Activated naive CD4-positive, alpha-beta T cell treated with anti-CD3 and anti-CD28 coated beads for 36 hours (primary cell): ENCODE measurements at regions not wholly inside any gene's neighbourhood (a gene's known extent, or its start where the extent isn't known, plus 50 kb on each side); places are given as distances from the start of the nearest gene placed in this dataset.
A peak's percentile ranks its signal among the peaks of the same experiment; 100 is the strongest.
"Not testable (repeated sequence)": the region's sequence is repeated elsewhere in the genome, so short reads cannot be mapped to it uniquely, and the experiment has no call there.

Source experiments
- CTCF ChIA-PET: fragments of 350-600 bp; sonication (Branson Sonifier 250); formaldehyde crosslinking; loops from one replicate; lab custom pipeline; 2021; ENCODE audit warnings: antibody characterized with exemption; lab: Charles Lee
- DNase-seq: peaks from one replicate; pipeline ENCODE4 v3.0.0-alpha.2; 2020
- H3K27ac Mint-ChIP-seq: one replicate; pipeline ENCODE4 v1.8.0; 2021; ENCODE audit warnings: mild to moderate bottlenecking, mixed read lengths
- H3K27me3 Mint-ChIP-seq: one replicate; pipeline ENCODE4 v1.8.0; 2021; ENCODE audit warnings: low read depth, mixed read lengths
- H3K36me3 Mint-ChIP-seq: one replicate; pipeline ENCODE4 v1.8.0; 2021; ENCODE audit warnings: low read depth, mixed read lengths
- H3K4me1 Mint-ChIP-seq: one replicate; pipeline ENCODE4 v1.8.0; 2021; ENCODE audit warnings: low read depth, mixed read lengths
- H3K4me3 Mint-ChIP-seq: one replicate; pipeline ENCODE4 v1.8.0; 2021; ENCODE audit warnings: mild to moderate bottlenecking, moderate library complexity, mixed read lengths
- H3K9me3 Mint-ChIP-seq: one replicate; pipeline ENCODE4 v1.8.0; 2021; ENCODE audit warnings: mixed read lengths
- intact Hi-C: fragments of 100-400 bp; cut with micrococcal nuclease; formaldehyde crosslinking; loops from one replicate; pipeline ENCODE4 v1.15.1; 2023

DNA sequence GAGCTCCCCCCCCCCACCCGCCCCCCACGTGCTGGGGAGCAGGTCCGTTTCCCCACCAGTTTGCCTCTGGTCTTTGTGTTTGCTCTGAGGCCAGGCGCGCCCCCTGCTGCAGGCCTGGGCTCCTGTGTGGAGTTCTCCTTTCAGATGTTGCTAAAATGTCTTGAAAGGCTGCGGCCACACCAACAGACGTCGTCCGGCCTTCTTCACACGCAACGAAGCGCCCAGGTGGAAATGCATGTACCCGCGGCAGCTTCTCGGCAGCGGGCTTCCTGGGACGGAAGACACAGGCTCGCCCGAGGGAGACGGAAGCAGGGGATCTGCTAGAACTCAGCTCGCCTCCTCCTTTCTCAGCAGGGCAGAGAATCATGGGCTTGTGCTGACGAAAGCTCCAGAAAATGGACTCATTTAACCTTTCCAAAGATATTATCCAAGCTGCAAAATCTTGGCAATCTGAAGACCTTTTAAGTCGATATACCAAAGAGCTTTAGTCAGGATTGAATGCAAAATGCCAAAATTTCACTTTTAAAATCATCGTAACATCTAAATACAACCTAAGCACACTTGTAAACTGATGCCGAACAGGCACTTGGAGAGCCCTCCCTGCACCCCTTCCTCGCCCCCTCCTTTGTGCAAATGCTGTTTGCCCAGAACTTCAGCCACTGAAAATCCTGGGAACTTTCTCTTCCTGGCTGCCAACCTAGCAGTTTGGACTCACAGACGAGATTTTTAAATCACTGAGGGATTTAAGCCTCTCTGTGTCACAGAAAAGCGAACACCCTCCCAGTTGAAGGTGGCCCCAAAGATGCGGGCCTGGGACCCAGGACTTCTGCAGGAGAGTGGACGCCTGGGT, 125.5 kb upstream of the ZNF516 start:
- Mint-ChIP-seq H3K4me1 (peaks cover 20% of the 10 kb centered on the region), H3K36me3 (no peaks in the 10 kb centered on the region), H3K27me3 (peaks cover 30% of the 10 kb centered on the region), H3K4me3 (peak overlapping the region; percentile 54), H3K27ac (no peak overlapping the region), H3K9me3 (no peaks in the 10 kb centered on the region)
- DNase-seq, result peak; percentile 48
- CTCF ChIA-PET, result interaction anchor here (0.7 to 1.5 kb wide), 5 partner anchors 10 to 222 kb away, joined by 3 to 7 read pairs (median 4); no protein-coding TSS in a partner anchor
- intact Hi-C loops, result loop anchor here (1.0 kb wide), 1 partner anchor 221 kb away; no protein-coding TSS in a partner anchor

DNA sequence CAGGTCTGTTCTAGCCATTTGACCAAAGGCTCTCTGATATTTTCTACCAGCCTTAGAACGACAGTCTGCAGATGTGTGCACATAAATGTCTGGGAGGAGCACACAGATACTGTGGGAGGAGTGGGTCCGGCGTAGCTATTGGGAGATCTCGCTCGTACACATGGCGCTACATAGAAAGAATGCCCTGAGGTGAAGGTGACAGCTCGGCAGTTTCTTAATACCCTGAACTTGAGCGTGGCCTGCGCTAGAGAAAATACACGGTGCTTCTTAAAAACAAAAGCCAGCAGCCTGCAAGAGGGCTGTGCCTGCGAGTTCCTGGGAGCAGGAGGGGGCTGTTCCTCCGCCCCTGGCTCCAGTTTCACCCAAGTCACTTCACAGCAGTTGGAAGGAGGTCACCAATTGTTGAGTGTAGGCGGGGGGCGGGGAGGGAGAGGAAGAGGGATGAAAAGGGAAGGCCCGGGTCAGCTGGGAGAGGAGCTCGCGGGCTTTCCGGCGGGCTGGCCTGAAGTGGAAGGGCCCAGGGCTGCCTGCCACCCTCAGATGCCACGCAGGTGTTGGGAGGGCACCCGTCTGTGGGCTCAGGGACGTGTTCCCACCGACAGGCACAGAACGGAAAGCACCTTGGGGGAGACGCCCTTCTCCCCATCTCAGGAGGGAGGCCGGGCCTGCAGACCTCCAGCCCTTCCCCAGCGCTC, 124.7 kb upstream of the ZNF516 start:
- CTCF ChIA-PET, result interaction anchor here (0.8 to 1.4 kb wide), 2 partner anchors 221 to 254 kb away, joined by 3 to 4 read pairs; no protein-coding TSS in a partner anchor
- no peaks in the 10 kb centered on the region for H3K36me3 Mint-ChIP-seq
- intact Hi-C loops, result loop anchor here (1.0 kb wide), 1 partner anchor 220 kb away; no protein-coding TSS in a partner anchor
- peaks cover 30% of the 10 kb centered on the region for H3K27me3 Mint-ChIP-seq
- no peak overlapping the region for H3K4me3 Mint-ChIP-seq
- H3K4me1 Mint-ChIP-seq, result peaks cover 20% of the 10 kb centered on the region
- H3K9me3 Mint-ChIP-seq, result no peaks in the 10 kb centered on the region
- no peak overlapping the region for H3K27ac Mint-ChIP-seq
- no peak for DNase-seq

GRCh38 chr18:76619261-76619620, 124.2 kb upstream of the ZNF516 start:
- intact Hi-C loops, result no loop called here
- CTCF ChIA-PET, result interaction anchor here (0.8 to 1.4 kb wide), 2 partner anchors 220 to 254 kb away, joined by 3 to 4 read pairs; no protein-coding TSS in a partner anchor
- H3K4me3 Mint-ChIP-seq, result no peak overlapping the region
- DNase-seq, result no peak
- no peaks in the 10 kb centered on the region for H3K36me3 Mint-ChIP-seq
- no peaks in the 10 kb centered on the region for H3K9me3 Mint-ChIP-seq
- no peak overlapping the region for H3K27ac Mint-ChIP-seq
- peaks cover 30% of the 10 kb centered on the region for H3K27me3 Mint-ChIP-seq
- peaks cover 20% of the 10 kb centered on the region for H3K4me1 Mint-ChIP-seq

DNA sequence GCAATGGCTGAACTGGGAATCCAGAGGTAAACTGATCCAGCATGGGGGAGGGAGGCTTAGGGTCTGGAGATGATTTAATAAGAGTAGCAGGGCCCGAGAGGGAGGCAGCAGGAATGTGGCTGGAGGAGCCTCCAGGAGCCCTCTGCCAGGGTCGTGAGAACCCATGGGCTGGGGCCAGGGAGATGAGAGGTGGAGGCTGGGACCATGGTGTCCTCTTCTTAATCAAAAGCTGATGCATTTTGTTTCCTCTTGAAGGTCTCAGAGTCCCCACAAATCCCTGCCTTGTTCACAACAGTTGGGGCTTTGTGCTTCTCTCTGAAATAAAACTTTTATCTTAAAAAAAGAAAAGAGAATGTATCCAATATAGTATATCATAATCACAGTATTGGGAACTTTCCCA, 123.7 kb upstream of the ZNF516 start:
- H3K27me3 Mint-ChIP-seq, result peaks cover 30% of the 10 kb centered on the region
- CTCF ChIA-PET, result interaction anchor here (1.4 kb wide), 1 partner anchor 220 kb away, joined by 4 read pairs; no protein-coding TSS in a partner anchor
- H3K4me3 Mint-ChIP-seq, result no peak overlapping the region
- intact Hi-C loops, result no loop called here
- H3K9me3 Mint-ChIP-seq, result no peaks in the 10 kb centered on the region
- DNase-seq, result no peak
- no peak overlapping the region for H3K27ac Mint-ChIP-seq
- H3K36me3 Mint-ChIP-seq, result no peaks in the 10 kb centered on the region
- H3K4me1 Mint-ChIP-seq, result peaks cover 20% of the 10 kb centered on the region

DNA sequence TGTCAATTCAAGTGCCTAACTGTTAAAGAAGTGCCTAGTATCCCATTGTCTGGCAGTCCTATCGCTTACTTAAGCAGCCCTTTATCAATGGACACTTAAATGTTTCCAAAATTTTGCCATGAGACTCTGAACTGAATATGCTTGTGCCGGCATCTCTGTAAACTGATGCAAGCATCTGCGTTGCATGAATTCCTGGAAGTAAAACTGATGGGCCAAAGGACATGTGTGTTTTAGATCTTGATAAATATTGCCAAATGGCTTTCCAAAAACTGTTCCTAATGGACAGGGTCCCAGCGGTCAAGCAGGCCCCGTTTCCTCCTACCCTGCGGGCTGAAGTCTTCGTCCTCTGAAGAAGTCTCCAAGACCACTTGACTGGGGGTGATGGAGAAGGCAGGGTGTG, 121.3 kb upstream of the ZNF516 start:
- H3K4me3 Mint-ChIP-seq, result no peak overlapping the region
- no peak for DNase-seq
- H3K27ac Mint-ChIP-seq, result no peak overlapping the region
- intact Hi-C loops, result no loop called here
- H3K36me3 Mint-ChIP-seq, result no peaks in the 10 kb centered on the region
- H3K27me3 Mint-ChIP-seq, result peaks cover 23% of the 10 kb centered on the region
- CTCF ChIA-PET, result interaction anchor here (0.6 kb wide), 1 partner anchor 49 kb away, joined by 3 read pairs; no protein-coding TSS in a partner anchor
- no peaks in the 10 kb centered on the region for H3K9me3 Mint-ChIP-seq
- H3K4me1 Mint-ChIP-seq, result peaks cover 14% of the 10 kb centered on the region

DNA sequence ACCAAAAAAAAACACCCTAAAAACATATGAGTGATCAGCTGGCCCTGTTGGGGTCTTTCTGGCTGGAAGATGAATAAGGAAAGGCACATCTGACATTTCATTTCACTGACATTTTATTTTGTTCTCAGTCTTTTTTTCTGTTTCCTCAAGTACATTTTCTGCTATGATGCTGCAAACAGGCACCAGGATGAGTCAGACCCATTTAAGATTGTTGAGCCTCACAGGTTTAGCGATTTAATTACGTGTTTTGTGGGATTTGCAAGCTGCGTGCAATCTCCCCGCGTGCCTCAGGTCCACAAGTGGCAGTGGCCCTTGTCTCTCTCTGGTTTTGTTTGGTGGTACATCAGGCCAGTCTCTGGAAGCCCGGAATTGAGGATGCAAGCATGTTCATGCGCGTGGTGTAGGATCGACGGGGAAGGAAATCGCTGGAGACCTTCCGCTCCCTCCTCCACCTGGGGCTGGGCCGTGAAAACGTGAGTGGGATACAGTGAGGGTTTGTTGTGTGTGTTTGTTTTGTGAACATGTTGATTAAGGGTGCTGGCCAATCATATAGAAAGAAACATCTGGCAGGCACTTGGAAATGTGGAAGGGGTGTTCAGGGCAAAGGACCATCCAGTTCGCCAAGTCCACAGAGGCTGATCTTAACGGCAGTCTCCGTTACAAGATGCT, 120.2 kb upstream of the ZNF516 start:
- H3K4me1 Mint-ChIP-seq, result peaks cover 4% of the 10 kb centered on the region
- H3K4me3 Mint-ChIP-seq, result no peak overlapping the region
- H3K9me3 Mint-ChIP-seq, result no peaks in the 10 kb centered on the region
- H3K27ac Mint-ChIP-seq, result no peak overlapping the region
- H3K36me3 Mint-ChIP-seq, result no peaks in the 10 kb centered on the region
- intact Hi-C loops, result no loop called here
- no peak for DNase-seq
- peaks cover 15% of the 10 kb centered on the region for H3K27me3 Mint-ChIP-seq
- CTCF ChIA-PET, result no interaction called here

GRCh38 chr18:76613755-76614120, 118.7 kb upstream of the ZNF516 start:
- peaks cover 9% of the 10 kb centered on the region for H3K27me3 Mint-ChIP-seq
- CTCF ChIA-PET, result no interaction called here
- no peaks in the 10 kb centered on the region for H3K9me3 Mint-ChIP-seq
- no peak overlapping the region for H3K27ac Mint-ChIP-seq
- no peaks in the 10 kb centered on the region for H3K4me1 Mint-ChIP-seq
- intact Hi-C loops, result no loop called here
- H3K36me3 Mint-ChIP-seq, result no peaks in the 10 kb centered on the region
- no peak for DNase-seq
- H3K4me3 Mint-ChIP-seq, result no peak overlapping the region

DNA sequence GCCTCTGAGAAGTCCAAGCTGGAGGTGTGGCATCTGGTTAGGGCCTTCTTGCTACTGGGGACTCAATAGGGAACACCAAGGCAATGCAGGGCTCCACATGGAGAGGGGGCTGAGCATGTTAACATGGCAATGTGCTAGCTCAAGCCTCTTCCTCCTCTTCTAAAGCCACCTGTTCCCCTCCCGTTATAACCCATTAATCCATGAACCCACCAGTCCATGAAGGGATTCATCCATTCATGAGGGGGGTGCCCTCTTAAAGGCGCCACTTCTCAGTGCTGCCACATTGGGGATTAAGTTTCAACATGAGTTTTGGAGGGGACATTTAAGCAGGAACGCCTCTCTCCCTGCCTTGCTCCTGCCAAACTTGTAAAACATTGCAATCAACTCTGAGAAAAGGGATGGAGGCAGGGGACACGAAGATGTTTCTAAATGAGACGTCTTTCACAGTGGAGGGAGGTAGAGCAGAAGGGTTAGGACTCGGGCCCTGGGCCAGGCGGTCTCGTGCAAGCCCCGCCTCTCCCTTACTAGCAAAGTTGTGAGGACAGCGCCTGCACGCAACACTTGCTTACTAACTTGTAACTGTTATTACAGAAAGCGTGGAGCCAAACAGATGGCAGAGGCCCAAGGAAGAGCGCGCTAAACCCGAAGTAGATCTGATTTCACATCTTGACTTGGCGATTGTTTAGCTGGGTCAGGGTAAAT, 118.2 kb upstream of the ZNF516 start:
- Mint-ChIP-seq H3K27me3 (peaks cover 5% of the 10 kb centered on the region), H3K4me1 (no peaks in the 10 kb centered on the region)

DNA sequence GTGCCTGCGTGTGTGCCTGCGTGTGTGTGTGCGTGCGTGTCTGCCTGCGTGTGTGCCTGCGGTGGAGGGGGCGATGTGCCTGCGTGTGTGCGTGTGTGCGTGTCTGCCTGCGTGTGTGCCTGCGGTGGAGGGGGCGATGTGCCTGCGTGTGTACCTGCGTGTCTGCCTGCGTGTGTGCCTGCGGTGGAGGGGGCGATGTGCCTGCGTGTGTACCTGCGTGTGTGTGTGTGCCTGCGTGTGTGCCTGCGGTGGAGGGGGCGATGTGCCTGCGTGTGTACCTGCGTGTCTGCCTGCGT, 116.7 kb upstream of the ZNF516 start:
- H3K4me3 Mint-ChIP-seq, H3K4me1 Mint-ChIP-seq, CTCF ChIA-PET, DNase-seq, H3K27me3 Mint-ChIP-seq, H3K9me3 Mint-ChIP-seq, intact Hi-C loops, H3K36me3 Mint-ChIP-seq, H3K27ac Mint-ChIP-seq: not testable (repeated sequence)

More for the DNA sequence above, 118.2 kb upstream of the ZNF516 start:
- CTCF ChIA-PET, result no interaction called here
- Mint-ChIP-seq H3K4me3 (no peak overlapping the region), H3K9me3 (no peaks in the 10 kb centered on the region), H3K27ac (no peak overlapping the region), H3K36me3 (no peaks in the 10 kb centered on the region)
- DNase-seq, result no peak
- intact Hi-C loops, result no loop called here

DNA sequence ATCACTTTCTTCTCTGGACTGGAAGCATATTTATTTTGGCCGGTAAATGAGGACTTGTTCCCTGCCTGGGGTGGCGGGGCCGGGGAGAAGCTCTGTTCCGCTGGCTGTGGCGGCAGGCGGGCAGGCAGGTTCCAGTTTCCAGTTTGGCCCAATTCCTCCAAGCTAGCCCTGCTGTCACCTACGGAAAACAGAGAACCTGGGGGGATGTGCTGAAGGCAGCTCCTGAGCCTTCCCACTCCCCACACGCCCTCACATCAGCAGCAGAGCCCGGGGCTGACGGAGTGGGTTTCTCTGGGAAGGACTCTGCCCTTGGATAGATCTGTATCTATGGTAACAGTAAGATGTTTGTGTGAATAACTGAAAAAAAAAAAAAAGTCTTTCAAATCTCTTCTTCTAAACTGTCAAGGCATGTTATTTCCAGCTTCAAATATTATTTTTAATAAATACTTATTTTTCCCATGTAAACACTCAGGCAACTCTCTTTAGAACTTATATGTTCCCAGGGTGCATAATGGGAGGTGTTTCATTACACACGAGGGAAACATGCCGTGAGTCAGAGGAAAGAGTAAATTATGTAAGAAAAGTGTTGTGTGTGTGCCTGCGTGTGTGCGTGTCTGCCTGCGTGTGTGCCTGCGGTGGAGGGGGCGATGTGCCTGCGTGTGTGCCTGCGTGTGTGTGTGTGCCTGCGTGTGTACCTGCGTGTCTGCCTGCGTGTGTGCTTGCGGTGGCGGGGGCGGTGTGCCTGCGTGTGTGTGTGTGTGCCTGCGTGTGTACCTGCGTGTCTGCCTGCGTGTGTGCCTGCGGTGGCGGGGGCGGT, 116.1 kb upstream of the ZNF516 start:
- CTCF ChIA-PET, result no interaction called here
- H3K4me1 Mint-ChIP-seq, result no peaks in the 10 kb centered on the region
- no peak overlapping the region for H3K27ac Mint-ChIP-seq
- no peaks in the 10 kb centered on the region for H3K9me3 Mint-ChIP-seq
- intact Hi-C loops, result no loop called here
- H3K27me3 Mint-ChIP-seq, result no peaks in the 10 kb centered on the region
- H3K4me3 Mint-ChIP-seq, result no peak overlapping the region
- DNase-seq, result no peak
- H3K36me3 Mint-ChIP-seq, result no peaks in the 10 kb centered on the region

DNA sequence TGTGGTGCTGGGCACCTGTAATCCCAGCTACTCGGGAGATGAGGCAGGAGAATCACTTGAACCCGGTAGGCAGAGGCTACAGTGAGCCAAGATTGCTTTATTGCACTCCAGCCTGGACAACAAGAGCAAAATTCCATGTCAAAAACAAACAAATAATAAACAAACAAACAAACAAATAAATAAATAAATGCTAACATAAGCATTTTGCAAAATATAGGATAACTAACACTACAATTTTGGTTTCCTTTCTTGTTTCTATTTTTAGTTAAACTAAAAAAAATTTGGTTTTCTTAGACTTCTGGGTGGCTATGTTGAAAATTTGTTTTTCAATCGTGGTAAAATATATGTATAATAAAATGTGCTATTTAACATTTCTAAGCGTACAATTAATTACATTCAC, 115.0 kb upstream of the ZNF516 start:
- no peaks in the 10 kb centered on the region for H3K4me1 Mint-ChIP-seq
- CTCF ChIA-PET, result interaction anchor here (0.6 kb wide), 1 partner anchor 11 kb away, joined by 3 read pairs; no protein-coding TSS in a partner anchor
- intact Hi-C loops, result no loop called here
- no peak overlapping the region for H3K27ac Mint-ChIP-seq
- no peaks in the 10 kb centered on the region for H3K27me3 Mint-ChIP-seq
- H3K36me3 Mint-ChIP-seq, result no peaks in the 10 kb centered on the region
- H3K9me3 Mint-ChIP-seq, result no peaks in the 10 kb centered on the region
- no peak for DNase-seq
- H3K4me3 Mint-ChIP-seq, result no peak overlapping the region
